ENCODE measurements at regions not wholly inside any gene's neighbourhood (a gene's known extent, or its start where the extent isn't known, plus 50 kb on each side); places are given as distances from the start of the nearest gene placed in this dataset.

- TF ChIP-seq CTCF (IDR thresholded peaks at IDR 0.05) (no peak), NR3C1 (CRISPR knock-in tag; conservative IDR thresholded peaks at IDR 0.05; ENCODE audit: low read depth) (no peak), MLX (CRISPR knock-in tag; IDR thresholded peaks at IDR 0.05) (no peak), ETV6 (CRISPR knock-in tag; IDR thresholded peaks at IDR 0.05) (no peak), HMGXB4 (CRISPR knock-in tag; IDR thresholded peaks at IDR 0.05) (no peak)
- TF ChIP-seq, protein P1, sequence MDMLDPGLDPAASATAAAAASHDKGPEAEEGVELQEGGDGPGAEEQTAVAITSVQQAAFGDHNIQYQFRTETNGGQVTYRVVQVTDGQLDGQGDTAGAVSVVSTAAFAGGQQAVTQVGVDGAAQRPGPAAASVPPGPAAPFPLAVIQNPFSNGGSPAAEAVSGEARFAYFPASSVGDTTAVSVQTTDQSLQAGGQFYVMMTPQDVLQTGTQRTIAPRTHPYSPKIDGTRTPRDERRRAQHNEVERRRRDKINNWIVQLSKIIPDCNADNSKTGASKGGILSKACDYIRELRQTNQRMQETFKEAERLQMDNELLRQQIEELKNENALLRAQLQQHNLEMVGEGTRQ (CRISPR knock-in tag; IDR thresholded peaks at IDR 0.05): no peak
These were observed 230.2 kb upstream of the FOXQ1 start for GRCh38 chr6:1081551-1082284.
